ENCODE measurements at regions not wholly inside any gene's neighbourhood (a gene's known extent, or its start where the extent isn't known, plus 50 kb on each side); places are given as distances from the start of the nearest gene placed in this dataset.
"Not testable (repeated sequence)": the region's sequence is repeated elsewhere in the genome, so short reads cannot be mapped to it uniquely, and the experiment has no call there.

GRCh38 chr15:30030345-30030744 lies 52.4 kb upstream of the GOLGA8J start:
- DNase-seq = no peak

GRCh38 chr15:30023798-30024295 lies 58.9 kb upstream of the GOLGA8J start:
- DNase-seq = peak; percentile 22

DNA sequence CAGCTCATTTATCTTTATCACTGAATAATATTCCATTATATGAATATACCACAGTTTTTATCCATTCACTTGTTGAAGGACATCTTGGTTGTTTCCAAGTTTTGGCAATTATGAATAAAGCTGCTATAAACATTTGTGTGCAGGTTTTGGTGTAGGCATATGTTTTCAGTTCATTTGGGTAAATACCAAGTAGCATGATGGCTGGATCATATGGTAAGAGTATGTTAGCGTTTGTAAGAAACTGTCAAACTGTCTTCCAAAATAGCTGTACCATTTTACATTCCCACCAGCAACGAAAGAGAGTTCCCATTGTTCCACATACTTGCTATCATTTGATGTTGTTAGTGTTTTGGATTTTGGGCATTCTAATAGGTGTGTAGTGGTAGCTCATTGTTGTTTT lies 72.0 kb upstream of the GOLGA8J start:
- no peak for DNase-seq

DNA sequence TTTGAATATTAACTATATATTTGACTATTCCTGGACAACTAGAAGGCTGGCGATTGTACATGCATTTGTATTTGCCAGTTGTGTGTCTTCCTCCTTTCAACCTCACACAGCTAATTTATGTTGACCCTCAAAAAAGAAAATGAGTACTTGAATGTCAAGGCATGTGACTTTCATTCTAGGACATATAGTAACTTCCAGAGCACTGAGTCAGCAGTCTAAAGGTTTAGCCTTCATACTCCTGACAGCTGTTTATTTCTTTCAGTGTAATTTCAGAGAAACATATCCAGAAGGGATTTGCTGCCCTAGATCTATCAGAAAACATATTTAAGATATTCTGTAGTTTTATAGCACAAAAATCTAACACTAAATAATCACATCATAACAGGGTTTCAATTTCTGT lies 74.6 kb upstream of the GOLGA8J start:
- no peak for DNase-seq

DNA sequence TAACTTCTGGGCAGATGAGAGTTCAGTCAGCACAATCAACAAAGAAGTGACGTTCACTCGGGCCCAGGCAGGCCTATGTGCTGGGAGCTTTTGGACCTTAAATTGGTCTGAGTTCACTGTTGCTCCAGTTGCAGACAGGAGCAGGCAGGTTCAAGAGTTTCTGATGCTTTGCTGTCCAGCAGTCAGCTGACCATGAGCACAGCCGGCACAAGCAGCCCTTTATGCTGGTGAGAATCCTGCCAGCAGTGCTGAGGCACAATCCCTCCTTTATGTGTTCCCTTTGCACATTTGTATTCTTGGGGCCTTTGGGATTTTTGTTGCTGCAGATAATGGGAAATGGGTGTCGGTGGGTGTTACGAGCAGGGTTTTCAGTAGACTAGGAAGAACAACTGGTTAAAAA lies 81.2 kb upstream of the GOLGA8J start:
- no peak for DNase-seq

GRCh38 chr15:29998033-29998432 lies 84.7 kb upstream of the GOLGA8J start:
- DNase-seq = no peak

- no peak for DNase-seq
These were observed 85.3 kb upstream of the GOLGA8J start for GRCh38 chr15:29997499-29997898.

- DNase-seq = no peak
These were observed 88.5 kb upstream of the GOLGA8J start for GRCh38 chr15:29994284-29994683.

DNA sequence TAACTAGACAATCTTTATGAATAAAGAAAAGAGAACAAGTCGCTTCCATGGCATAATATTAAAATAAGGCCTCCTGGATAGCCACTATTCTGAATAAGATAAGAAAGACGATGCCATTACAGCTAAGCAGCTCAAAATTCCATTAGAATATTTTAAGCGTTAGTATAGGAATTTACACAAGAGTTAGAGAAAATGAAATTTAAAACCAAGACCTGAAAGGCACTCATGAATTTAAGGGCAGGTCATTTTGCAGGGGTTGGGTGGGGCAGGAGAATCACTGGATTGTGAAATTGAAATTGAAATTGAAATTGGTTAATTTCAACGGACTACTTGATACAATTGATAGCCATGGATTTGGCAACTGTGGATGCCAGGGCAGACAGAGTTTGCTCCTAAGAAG lies 91.8 kb upstream of the GOLGA8J start:
- no peak for DNase-seq

- DNase-seq = no peak
These were observed 92.7 kb upstream of the GOLGA8J start for GRCh38 chr15:29990035-29990434.

DNA sequence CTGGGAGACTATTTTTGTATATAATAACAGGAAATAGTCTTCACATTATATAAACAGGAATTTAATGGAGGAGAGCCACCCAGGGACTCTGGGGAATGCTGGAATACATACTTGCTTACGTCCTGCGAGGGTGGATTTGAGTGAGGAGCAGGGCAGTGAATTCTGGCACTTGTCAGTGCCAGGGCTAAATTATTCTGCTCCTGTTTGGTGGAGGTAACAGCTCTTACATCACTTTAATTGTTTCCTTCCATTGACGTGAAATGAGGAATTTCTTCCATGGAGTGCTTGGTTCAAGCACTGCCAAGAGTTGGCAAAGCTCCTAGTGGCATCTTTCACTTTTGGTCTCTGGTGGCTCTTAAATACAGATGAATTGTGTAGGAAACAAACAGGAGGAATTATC lies 94.1 kb upstream of the GOLGA8J start:
- DNase-seq = no peak

- DNase-seq = no peak
These were observed 95.8 kb upstream of the GOLGA8J start for GRCh38 chr15:29986946-29987345.

DNA sequence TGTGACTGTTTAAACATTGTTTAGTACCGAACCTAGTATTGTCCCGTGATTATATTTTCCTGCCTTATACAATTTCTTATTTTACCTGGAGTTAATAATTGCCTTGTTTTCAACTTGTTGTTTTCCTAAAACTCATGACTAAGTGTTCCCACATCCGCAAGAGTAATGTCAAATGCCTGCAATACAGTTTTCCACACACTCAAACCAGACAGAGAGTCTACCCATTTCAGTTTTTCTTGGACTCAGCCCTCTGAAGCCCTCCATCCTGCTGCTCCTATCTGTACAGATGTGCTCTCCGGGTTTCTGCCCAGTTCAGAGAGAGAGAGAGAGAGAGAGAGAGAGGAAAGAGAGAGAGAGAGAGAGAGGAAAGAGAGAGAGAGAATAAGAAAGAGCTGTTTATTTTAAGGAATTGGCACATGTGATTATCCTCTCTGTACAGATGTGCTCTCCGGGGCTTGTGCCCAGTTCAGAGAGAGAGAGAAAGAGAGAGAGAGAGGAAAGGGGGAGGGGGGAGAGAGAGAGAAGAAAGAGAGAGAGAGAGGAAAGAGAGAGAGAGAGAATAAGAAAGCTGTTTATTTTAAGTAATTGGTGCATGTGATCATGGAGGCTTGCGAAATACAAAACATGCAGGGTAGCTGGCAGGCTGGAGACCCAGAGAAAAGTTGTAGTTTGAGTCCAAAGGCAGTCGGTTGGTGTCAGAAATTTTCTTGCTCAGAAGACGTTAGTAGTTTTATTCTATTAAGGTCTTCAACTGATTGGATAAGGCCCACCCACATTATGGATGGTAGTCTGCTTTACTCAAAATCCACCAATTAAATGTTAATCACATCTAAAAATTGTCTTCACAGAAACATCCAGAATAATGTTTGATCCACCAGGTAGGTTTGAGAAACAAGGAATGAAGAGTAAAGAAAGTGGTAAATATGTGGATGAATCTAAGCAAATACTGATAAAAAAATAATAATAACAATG lies 104.1 kb upstream of the GOLGA8J start:
- peak; percentile 15 for DNase-seq

- DNase-seq = not testable (repeated sequence)
These were observed 108.7 kb upstream of the GOLGA8J start for GRCh38 chr15:29974056-29974455.

GRCh38 chr15:29972051-29972450 lies 110.7 kb upstream of the GOLGA8J start:
- no peak for DNase-seq

- no peak for DNase-seq
These were observed 112.4 kb upstream of the GOLGA8J start for GRCh38 chr15:29970402-29970695.

DNA sequence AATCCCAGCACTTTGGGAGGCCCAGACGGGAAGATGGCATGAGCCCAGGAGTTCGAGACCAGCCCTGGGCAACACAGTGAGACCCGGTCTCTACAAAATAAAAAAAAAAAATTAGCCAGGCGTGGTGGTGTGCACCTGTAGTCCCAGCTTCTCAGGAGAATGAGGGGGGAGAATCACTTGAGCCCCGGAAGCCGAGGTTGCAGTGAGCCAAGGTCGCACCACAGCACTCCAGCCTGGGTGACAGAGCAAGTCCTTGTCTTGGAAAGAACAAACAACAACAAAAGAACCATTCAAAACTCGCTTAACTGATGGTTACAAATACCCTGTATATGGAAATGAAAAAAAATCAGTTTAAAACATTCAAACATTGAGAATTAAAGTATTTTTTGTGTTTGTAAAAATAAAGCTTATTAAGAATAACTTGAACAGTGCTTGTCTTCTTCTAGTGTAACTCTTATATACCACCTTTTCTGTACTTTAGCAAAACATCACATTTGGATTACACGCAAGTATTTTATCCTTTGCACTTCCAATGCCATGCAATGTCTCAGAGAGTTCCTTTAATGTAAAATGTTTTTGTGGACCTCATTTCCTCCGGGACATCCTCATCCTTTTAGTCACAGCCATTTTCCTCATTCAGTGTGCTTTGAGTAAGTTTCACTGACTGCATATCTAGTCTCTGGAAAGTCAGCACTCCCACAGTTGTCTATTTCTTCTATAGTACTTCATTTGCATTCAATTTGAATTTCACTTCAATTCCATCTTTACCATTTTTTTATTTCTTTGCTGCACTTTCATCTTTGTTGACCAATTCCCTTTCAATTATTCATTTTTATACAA lies 113.0 kb upstream of the GOLGA8J start:
- DNase-seq = no peak

DNA sequence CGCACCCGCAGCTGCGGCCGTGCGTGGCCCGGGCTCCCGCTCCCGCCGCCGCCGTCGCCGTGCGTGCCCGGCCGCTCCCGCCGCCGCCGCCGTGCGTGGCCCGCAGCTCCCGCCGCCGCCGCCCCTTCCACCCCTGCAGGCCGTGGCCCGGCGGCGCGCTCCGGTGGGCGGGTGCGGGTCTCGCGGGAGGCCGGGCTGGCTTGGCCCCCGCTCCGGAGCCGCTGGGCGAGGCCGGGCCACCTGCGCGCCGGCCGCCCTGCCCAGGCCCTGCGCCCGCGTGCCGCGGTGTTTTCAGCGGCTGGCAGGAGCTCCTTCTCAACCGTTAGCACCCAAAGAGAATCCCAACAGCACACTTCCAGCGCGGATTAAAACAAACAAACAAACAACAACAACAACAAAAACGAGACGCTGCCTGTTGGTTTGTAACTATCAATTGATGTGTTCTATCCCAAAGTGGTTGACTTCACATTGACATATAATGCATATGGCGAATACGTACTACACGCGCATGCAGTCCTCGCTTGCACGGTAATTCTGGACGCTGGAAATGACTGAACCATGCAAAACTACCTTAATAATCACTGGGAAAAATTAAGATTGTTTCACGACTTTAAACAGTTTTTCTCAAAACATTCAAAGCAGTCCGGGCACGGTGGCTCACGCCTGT lies 113.7 kb upstream of the GOLGA8J start:
- DNase-seq = no peak

GRCh38 chr15:29968099-29968894 lies 114.5 kb upstream of the GOLGA8J start:
- DNase-seq = peak; percentile 23

GRCh38 chr15:29962407-29962806 lies 120.3 kb upstream of the GOLGA8J start:
- DNase-seq = no peak

DNA sequence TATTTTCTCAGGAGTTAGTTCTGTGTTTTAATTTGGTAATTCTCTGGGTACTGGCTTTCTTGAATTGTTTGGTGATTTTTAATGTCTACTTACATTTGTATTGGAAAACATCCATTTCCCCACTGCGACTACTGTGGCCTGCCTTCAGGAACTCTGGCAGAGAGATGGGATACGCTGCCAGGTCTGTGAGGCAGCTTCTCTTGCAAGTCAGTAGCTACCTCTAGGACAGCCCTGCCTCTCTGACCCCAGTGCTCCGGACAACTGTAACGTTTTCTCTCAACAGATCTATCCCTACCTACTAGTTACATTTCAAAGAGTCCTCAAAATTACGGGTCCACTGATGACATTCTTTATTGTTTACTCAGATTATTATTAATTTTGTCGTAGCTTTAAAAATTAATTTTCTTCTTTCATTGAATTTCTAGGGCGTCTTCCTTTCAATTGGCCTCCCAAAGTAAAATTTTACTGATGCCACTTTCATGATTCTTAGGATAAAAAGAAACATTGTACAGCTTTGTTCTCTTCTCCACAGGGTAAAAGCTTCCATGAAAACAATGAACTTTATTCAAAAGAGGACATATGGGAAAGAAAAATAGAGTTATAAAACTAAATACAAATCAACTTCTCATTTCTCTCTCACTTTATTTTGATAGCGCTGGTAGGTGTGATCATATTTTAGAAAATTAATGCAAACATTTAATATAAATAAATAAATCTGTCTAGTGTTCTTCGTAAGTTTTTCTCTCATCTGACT lies 123.2 kb upstream of the GOLGA8J start:
- DNase-seq = no peak

GRCh38 chr15:29952225-29952624 lies 130.0 kb upstream of the TJP1 start:
- DNase-seq = no peak

Measured in EL (cell line).